Central memory CD8-positive, alpha-beta T cell (primary cell): ENCODE measurements at regions not wholly inside any gene's neighbourhood (a gene's known extent, or its start where the extent isn't known, plus 50 kb on each side); places are given as distances from the start of the nearest gene placed in this dataset.
"Not testable (repeated sequence)": the region's sequence is repeated elsewhere in the genome, so short reads cannot be mapped to it uniquely, and the experiment has no call there.

ENCODE experiments used
- ATAC-seq: fragments of 150-1000 bp; cut with Tn5 transposase; replicated peaks from 2 replicates; pipeline ENCODE4 v1.10.0; 2022; ENCODE audit warnings: mild to moderate bottlenecking, moderate FRiP score, moderate number of reproducible peaks; ENCODE audit not compliant: poor library complexity, severe bottlenecking; ENCODE audit errors: extremely low read depth
- DNase-seq, 2 donors: peaks; one replicate each; pipeline ENCODE4 v3.0.0; 2021; ENCODE audit warnings: low spot score in 2 of 2
- H3K27ac Mint-ChIP-seq: one replicate; pipeline ENCODE4 v1.8.0; 2022; ENCODE audit warnings: low read depth, mild to moderate bottlenecking, moderate library complexity, mixed read lengths
- H3K27me3 Mint-ChIP-seq: one replicate; pipeline ENCODE4 v1.8.0; 2022; ENCODE audit warnings: mixed read lengths
- H3K36me3 Mint-ChIP-seq: one replicate; pipeline ENCODE4 v1.8.0; 2022; ENCODE audit warnings: mild to moderate bottlenecking, moderate library complexity, mixed read lengths; ENCODE audit not compliant: insufficient read depth
- H3K4me1 Mint-ChIP-seq: one replicate; pipeline ENCODE4 v1.8.0; 2022; ENCODE audit warnings: mixed read lengths
- H3K4me3 Mint-ChIP-seq: one replicate; pipeline ENCODE4 v1.8.0; 2022; ENCODE audit warnings: mild to moderate bottlenecking, moderate library complexity, mixed read lengths
- H3K9me3 Mint-ChIP-seq: one replicate; pipeline ENCODE4 v1.8.0; 2022; ENCODE audit warnings: mixed read lengths

DNA sequence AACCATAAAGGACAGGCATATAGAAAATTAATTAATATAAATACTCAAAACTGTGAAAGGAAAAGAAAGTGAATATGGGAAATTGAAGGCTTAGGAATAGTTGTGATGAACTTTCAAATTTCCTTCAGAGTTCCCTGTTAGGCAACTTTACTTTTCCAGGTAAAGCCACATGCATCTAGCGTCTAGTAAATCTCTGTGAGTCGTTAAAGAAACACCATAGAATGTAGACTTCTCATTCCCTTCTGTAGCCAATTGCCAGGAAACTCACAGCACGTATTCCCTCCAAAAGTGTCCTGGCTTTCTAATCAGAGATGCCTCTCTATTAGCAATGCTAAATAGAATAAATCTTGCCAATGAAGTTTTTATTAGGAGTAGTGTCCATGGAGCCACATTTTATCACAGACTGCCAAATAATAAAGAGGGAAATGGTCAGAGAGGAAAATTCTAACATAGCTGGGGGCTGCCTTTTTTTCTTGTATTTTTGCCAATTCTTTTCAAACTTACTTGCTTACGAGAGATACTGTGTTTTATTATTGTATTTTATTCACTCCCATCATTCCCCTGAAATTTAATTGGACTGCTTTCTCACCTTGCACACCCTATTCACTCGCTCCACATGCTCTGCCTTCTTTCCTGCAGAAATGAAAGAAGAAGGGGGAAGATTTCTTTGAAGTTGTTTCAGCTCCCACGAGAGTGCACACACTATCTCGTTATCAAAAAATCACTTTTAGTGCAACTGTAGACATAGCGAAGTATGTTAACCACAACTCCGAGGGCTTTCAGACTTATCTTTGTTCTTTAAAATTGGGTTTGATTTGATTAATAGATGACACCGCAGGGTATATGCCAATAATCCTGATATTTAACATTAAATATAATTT is 439.0 kb downstream of the CSNK1G3 start:
- H3K27ac Mint-ChIP-seq, result no peak overlapping the region
- ATAC-seq (no peak), DNase-seq (no peak)
- no peaks in the 10 kb centered on the region for H3K27me3 Mint-ChIP-seq
- no peaks in the 10 kb centered on the region for H3K36me3 Mint-ChIP-seq
- no peaks in the 10 kb centered on the region for H3K4me1 Mint-ChIP-seq
- peaks cover 18% of the 10 kb centered on the region for H3K9me3 Mint-ChIP-seq
- no peak overlapping the region for H3K4me3 Mint-ChIP-seq

DNA sequence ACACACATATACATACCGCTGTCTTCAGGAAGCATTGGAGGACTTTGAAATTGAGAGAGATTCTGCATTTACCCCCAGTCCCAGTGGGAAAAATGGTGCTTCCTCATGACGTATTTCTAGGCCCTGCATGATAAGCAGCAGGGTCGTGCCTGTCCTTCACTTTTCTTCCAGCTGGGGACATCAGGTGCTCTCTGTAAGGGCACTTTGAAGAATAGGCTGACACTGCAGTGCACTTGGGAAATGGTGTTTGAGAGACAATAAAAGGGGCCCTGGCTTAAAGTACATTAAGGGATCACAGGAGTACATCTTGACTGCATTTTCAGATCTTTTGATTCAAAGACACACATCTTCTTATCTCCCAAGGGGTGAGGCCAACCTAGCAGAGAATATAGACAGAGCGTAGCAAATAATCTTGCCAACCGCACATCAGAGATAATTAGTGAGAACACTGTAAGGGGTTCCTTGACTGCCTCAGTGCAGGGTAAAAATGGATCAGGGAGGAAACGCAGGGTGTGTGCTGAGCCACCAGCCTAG is 437.9 kb downstream of the CSNK1G3 start:
- H3K4me1 Mint-ChIP-seq, result no peaks in the 10 kb centered on the region
- DNase-seq (no peak), ATAC-seq (no peak)
- H3K9me3 Mint-ChIP-seq, result peaks cover 14% of the 10 kb centered on the region
- no peak overlapping the region for H3K27ac Mint-ChIP-seq
- no peaks in the 10 kb centered on the region for H3K36me3 Mint-ChIP-seq
- H3K4me3 Mint-ChIP-seq, result no peak overlapping the region
- no peaks in the 10 kb centered on the region for H3K27me3 Mint-ChIP-seq

DNA sequence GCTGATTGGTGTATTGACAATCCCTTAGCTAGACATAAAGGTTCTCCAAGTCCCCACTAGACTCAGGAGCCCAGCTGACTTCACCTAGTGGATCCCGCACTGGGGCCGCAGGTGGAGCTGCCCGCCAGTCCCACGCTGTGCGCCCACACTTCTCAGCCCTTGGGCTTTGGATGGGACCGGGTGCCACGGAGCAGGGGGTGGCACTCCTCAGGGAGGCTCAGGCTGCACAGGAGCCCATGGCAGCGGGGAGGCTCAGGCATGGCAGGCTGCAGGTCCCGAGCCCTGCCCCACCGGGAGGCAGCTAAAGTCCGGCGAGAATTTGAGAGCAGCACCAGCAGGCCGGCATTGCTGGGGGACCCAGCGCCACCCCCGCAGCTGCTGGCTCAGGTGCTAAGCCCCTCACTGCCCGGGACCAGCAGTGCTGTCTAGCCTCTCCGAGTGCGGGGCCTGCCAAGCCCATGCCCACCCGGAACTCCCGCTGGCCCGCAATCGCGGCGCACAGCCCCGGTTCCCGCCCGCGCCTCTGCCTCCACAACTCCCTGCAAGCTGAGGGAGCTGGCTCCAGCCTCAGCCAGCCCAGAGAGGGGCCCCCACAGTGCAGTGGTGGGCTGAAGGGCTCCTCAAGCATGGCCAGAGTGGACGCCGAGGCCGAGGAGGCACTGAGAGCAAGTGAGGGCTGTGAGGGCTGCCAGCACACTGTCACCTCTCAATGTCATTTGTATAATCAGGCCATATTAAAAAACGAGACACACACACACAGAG is 437.2 kb downstream of the CSNK1G3 start:
- Mint-ChIP-seq H3K4me1 (no peaks in the 10 kb centered on the region), H3K9me3 (peaks cover 12% of the 10 kb centered on the region), H3K27ac (no peak overlapping the region), H3K4me3 (no peak overlapping the region), H3K36me3 (no peaks in the 10 kb centered on the region), H3K27me3 (no peaks in the 10 kb centered on the region)
- ATAC-seq (no peak), DNase-seq (no peak)

DNA sequence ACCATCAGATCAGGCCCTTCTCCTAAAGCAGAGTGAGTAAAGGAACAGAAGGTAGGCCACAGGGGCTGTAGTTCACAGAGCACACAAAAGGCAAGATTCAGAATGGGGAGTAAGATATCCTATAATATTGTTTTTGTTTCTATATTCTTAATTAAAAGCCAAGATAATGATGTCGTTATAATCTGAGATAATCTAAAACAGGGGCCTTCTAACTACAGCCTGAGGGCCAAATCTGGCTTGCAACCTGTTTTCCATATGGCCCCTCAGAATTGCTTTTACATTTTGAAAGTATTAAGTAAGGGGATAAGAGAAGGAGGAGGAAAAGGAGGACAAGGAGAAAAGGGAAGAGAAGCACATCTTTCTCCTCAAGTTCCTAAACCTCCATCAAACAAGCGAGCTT is 435.8 kb downstream of the CSNK1G3 start:
- DNase-seq (no peak), ATAC-seq (no peak)
- Mint-ChIP-seq H3K27ac (no peak overlapping the region), H3K36me3 (no peaks in the 10 kb centered on the region), H3K4me1 (no peaks in the 10 kb centered on the region), H3K4me3 (no peak overlapping the region), H3K27me3 (no peaks in the 10 kb centered on the region), H3K9me3 (peaks cover 12% of the 10 kb centered on the region)

DNA sequence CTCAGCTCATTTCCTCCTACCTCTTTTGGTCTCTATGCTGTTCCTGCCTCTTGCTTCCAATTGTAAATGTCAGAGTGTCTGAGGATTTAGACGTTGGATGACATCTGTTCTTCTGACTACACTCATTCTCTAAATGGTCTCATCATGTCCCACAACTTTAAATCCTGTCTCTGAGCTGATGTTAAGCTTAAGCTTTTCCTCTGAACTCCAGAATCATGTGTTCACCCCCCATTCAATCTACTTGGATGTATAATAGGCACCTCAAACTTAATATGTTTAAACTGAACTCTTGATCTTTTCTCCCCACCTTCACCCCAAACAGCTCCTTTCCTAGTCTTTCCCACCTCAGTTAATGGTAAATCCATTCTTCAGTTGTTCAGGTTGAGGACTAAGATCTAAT is 433.6 kb downstream of the CSNK1G3 start:
- Mint-ChIP-seq H3K4me3 (no peak overlapping the region), H3K4me1 (no peaks in the 10 kb centered on the region), H3K27me3 (no peaks in the 10 kb centered on the region), H3K36me3 (no peaks in the 10 kb centered on the region), H3K9me3 (peaks cover 13% of the 10 kb centered on the region), H3K27ac (no peak overlapping the region)
- no peak for ATAC-seq
- no peak for DNase-seq

DNA sequence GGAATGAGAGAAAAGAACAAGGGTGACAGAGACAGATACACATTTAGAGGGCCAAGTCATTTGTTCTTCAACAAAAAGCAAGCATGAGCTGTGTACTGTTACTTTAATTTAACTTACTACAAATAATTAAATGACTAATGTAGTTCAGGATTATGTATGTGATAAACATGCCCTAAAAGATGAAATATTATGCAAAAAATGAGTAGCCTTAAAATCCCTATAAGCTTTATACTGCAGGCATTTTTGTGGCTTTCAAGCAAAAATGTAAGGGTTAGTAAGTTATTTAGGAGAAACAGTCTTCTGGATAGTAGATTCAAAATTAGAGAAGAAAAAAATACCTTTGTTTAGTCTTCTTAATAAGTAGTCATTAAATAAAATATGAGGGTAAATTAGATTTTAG is 431.2 kb downstream of the CSNK1G3 start:
- no peak overlapping the region for H3K4me3 Mint-ChIP-seq
- ATAC-seq (no peak), DNase-seq (no peak)
- peaks cover 16% of the 10 kb centered on the region for H3K9me3 Mint-ChIP-seq
- no peaks in the 10 kb centered on the region for H3K4me1 Mint-ChIP-seq
- H3K27me3 Mint-ChIP-seq, result no peaks in the 10 kb centered on the region
- H3K36me3 Mint-ChIP-seq, result no peaks in the 10 kb centered on the region
- no peak overlapping the region for H3K27ac Mint-ChIP-seq

DNA sequence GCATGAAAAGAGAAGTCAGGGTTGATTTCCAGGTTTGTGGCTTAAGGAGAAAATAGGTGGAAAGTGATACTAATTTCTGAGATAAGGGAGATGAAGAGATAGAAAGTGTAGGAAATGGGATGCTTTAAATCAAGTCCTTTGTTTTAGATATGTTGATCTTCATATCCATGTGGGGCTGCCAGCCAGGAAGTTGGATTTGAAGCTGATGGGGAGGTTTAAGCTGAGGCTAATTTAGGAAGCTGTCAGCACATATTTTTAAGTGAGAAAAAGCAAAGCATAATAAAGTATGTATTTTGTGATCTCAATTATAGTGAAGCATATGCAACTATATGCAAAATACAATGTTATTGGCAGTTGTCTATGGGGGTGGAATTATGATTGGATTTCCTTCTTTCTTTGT is 428.4 kb downstream of the CSNK1G3 start:
- no peak for DNase-seq
- ATAC-seq, result no peak
- Mint-ChIP-seq H3K27ac (no peak overlapping the region), H3K9me3 (peaks cover 32% of the 10 kb centered on the region), H3K4me3 (no peak overlapping the region), H3K27me3 (no peaks in the 10 kb centered on the region), H3K36me3 (no peaks in the 10 kb centered on the region), H3K4me1 (no peaks in the 10 kb centered on the region)

DNA sequence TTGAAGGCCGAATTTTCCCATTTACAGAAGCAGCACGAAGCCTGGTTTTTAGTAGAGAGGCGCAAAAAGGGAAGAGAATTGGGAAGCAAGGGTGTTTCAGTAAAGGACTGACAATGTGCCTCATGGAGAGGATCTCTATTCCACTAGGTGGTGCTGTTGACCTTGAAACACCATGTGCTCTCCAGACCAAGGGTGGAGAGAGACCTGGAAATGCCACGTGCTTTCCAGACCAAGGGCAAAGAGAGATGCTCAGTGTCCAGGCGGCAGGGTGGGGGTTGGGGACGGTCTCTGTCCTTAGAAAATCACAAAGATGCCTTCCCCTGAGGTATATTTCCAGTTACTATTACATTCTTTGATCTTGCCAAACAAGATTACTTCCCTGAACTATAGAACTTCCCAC is 425.3 kb downstream of the CSNK1G3 start:
- no peak overlapping the region for H3K27ac Mint-ChIP-seq
- H3K27me3 Mint-ChIP-seq, result no peaks in the 10 kb centered on the region
- ATAC-seq (no peak), DNase-seq (no peak)
- no peak overlapping the region for H3K4me3 Mint-ChIP-seq
- H3K9me3 Mint-ChIP-seq, result peaks cover 26% of the 10 kb centered on the region
- H3K4me1 Mint-ChIP-seq, result no peaks in the 10 kb centered on the region
- no peaks in the 10 kb centered on the region for H3K36me3 Mint-ChIP-seq

DNA sequence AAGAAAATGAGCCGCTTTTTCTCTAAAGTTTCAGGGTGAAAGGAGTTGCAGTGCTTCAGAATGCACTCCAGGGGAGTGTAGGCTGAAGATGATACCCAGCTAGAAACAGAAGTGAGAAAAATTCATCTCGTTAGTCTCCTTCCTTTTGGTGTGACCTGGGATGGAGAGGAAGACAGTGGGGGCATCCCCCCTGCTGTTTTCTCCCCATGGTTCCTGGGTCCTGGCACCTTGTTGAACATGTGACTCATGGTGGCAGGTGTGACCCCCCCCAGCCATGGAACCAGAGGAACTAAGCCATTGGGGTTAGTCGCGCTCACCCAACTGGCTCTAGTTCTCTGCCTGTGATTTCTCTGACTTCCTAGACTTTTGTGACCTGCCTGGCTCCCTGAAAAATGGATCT is 424.6 kb downstream of the CSNK1G3 start:
- ATAC-seq (no peak), DNase-seq (no peak)
- Mint-ChIP-seq H3K4me1 (no peaks in the 10 kb centered on the region), H3K4me3 (no peak overlapping the region), H3K9me3 (peaks cover 26% of the 10 kb centered on the region), H3K36me3 (no peaks in the 10 kb centered on the region), H3K27me3 (no peaks in the 10 kb centered on the region), H3K27ac (no peak overlapping the region)

DNA sequence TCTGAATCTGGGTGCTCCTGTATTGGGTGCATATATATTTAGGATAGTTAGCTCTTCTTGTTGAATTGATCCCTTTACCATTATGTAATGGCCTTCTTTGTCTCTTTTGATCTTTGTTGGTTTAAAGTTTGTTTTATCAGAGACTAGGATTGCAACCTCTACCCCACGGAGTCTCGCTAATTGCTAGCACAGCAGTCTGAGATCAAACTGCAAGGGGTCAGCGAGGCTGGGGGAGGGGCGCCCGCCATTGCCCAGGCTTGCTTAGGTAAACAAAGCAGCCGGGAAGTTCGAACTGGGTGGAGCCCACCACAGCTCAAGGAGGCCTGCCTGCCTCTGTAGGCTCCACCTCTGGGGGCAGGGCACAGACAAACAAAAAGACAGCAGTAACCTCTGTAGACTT is 421.8 kb downstream of the CSNK1G3 start:
- not testable (repeated sequence) for DNase-seq, ATAC-seq, H3K27ac Mint-ChIP-seq, H3K27me3 Mint-ChIP-seq, H3K36me3 Mint-ChIP-seq, H3K4me3 Mint-ChIP-seq, H3K4me1 Mint-ChIP-seq
- peaks cover 18% of the 10 kb centered on the region for H3K9me3 Mint-ChIP-seq

DNA sequence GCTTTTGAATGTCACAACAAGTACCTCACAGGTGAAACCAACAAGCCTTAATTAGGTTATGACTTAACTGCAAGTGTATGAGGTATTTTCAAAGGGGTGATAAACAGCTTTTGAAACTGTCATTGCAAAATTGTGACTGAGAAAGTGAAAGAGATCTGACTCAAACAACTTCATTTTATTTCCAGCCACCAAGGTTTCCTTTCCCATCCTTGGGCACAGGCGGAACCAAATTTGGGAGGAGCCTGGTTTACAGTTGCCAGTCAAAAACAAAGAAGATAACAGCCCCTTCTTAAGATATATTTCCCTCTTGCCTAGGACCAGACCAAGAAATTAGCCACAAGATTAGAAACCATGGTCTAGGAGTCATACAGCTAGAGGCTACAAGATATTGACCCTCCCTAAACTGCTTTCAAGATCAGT is 417.1 kb downstream of the CSNK1G3 start:
- Mint-ChIP-seq H3K36me3 (no peaks in the 10 kb centered on the region), H3K4me1 (no peaks in the 10 kb centered on the region), H3K27ac (no peak overlapping the region), H3K27me3 (no peaks in the 10 kb centered on the region), H3K9me3 (no peaks in the 10 kb centered on the region), H3K4me3 (no peak overlapping the region)
- DNase-seq (no peak), ATAC-seq (no peak)

DNA sequence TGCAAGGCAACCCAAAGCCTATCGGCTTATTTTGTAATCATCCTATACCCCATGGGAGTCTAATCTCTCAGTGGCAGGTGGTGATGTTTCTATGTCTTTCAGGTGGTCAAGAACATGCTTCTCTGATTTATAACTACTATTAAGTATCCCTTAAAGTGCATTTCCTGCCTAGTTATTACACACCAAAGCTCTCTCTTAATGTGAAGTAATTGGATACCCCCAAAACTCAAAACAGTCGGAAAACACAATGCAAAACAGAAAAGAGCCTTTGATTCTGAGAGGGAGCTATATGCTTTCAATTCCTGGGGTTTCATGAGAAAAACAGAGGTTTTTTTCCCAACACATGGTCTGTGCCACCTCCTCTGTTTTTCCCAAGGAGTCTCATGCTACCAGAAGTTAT is 416.4 kb downstream of the CSNK1G3 start:
- Mint-ChIP-seq H3K4me3 (no peak overlapping the region), H3K9me3 (no peaks in the 10 kb centered on the region), H3K36me3 (no peaks in the 10 kb centered on the region), H3K27me3 (no peaks in the 10 kb centered on the region), H3K27ac (no peak overlapping the region), H3K4me1 (no peaks in the 10 kb centered on the region)
- DNase-seq (no peak), ATAC-seq (no peak)

DNA sequence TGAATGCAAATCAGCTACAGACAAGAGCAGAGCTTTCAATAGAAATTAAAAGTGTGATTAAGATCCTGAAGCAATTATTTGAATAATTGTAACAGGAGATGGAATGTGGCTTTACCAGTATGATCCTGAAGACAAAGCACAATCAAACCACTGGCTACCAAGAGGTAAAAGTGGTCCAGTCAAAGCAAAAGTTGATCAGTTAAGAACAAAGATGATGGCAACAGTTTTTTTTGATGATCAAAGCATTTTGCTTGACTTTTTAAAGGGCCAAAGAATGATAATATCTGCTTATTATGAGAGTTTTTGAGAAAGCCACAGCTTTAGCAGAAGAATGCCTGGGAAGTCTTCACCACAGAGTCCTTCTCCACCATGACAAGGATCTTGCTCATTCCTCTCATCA is 409.2 kb downstream of the CSNK1G3 start:
- DNase-seq (no peak), ATAC-seq (no peak)
- H3K4me3 Mint-ChIP-seq, result no peak overlapping the region
- H3K4me1 Mint-ChIP-seq, result no peaks in the 10 kb centered on the region
- no peak overlapping the region for H3K27ac Mint-ChIP-seq
- no peaks in the 10 kb centered on the region for H3K36me3 Mint-ChIP-seq
- H3K27me3 Mint-ChIP-seq, result no peaks in the 10 kb centered on the region
- no peaks in the 10 kb centered on the region for H3K9me3 Mint-ChIP-seq
